Smooth muscle cell (in vitro differentiated cells): ENCODE measurements at regions not wholly inside any gene's neighbourhood (a gene's known extent, or its start where the extent isn't known, plus 50 kb on each side); places are given as distances from the start of the nearest gene placed in this dataset.

Source experiments
- DNase-seq: peaks from one replicate; lab custom pipeline; 2025; ENCODE audit not compliant: unreplicated experiment; lab: John Stamatoyannopoulos, UW
- H2AFZ ChIP-seq: fragments of 200-600 bp; sonication (generic); 2 replicates; pipeline ENCODE4 v1.6.0; 2016; ENCODE audit warnings: antibody characterized with exemption, low read depth, mild to moderate bottlenecking
- H3F3A ChIP-seq: fragments of 200-600 bp; sonication (generic); 2 replicates; pipeline ENCODE4 v1.6.0; 2017; ENCODE audit warnings: antibody characterized with exemption, low read depth
- H3K27ac ChIP-seq: fragments of 200-600 bp; sonication (generic); 2 replicates; pipeline ENCODE4 v1.5.1; 2016; ENCODE audit warnings: low read depth, mild to moderate bottlenecking
- H3K27me3 ChIP-seq: fragments of 200-600 bp; sonication (generic); 2 replicates; pipeline ENCODE4 v1.6.1; 2016; ENCODE audit warnings: low read depth, mild to moderate bottlenecking
- H3K36me3 ChIP-seq: fragments of 200-600 bp; sonication (generic); 2 replicates; pipeline ENCODE4 v1.5.1; 2016; ENCODE audit warnings: low read depth
- H3K4me1 ChIP-seq: fragments of 200-600 bp; sonication (generic); 2 replicates; pipeline ENCODE4 v1.5.1; 2016; ENCODE audit warnings: low read depth
- H3K4me2 ChIP-seq: fragments of 200-600 bp; sonication (generic); 2 replicates; pipeline ENCODE4 v1.6.0; 2016; ENCODE audit warnings: mild to moderate bottlenecking
- H3K4me3 ChIP-seq: fragments of 200-600 bp; sonication (generic); 2 replicates; pipeline ENCODE4 v1.5.1; 2016; ENCODE audit warnings: mild to moderate bottlenecking
- H3K79me2 ChIP-seq: fragments of 200-600 bp; sonication (generic); 2 replicates; pipeline ENCODE4 v1.6.0; 2016; ENCODE audit warnings: low read depth, mild to moderate bottlenecking
- H3K9ac ChIP-seq: fragments of 200-600 bp; sonication (generic); 2 replicates; pipeline ENCODE4 v1.6.0; 2016; ENCODE audit warnings: low read depth
- H3K9me3 ChIP-seq: fragments of 200-600 bp; sonication (generic); replicated peaks from 2 replicates; pipeline ENCODE4 v1.5.1; 2016; ENCODE audit warnings: low read depth
- H4K20me1 ChIP-seq: fragments of 200-600 bp; sonication (generic); 2 replicates; pipeline ENCODE4 v1.6.0; 2016; ENCODE audit warnings: low read depth
- CTCF ChIP-seq: fragments of 200-600 bp; sonication (generic); IDR thresholded peaks from 2 replicates; pipeline ENCODE4 v1.5.1; 2017; ENCODE audit warnings: borderline replicate concordance, mild to moderate bottlenecking, antibody characterized with exemption; ENCODE audit not compliant: insufficient read depth, poor library complexity, severe bottlenecking
- WGBS: methylation state at CpG from one replicate; pipeline ENCODE4 v1.1.7; 2016; ENCODE audit warnings: low lambda C conversion rate; 5-methylcytosine and 5-hydroxymethylcytosine counted together

GRCh38 chr9:81456431-81457006 is 232.8 kb downstream of the TLE1 start:
- no peak for TF ChIP-seq CTCF
- 30% methylated on average over 2 of the region's 2 CpGs for WGBS
- Histone ChIP-seq H3K27me3 (no peaks in the 10 kb centered on the region), H3K9me3 (no peaks in the 10 kb centered on the region), H3K9ac (no peak overlapping the region), H3K4me3 (no peak overlapping the region), H3K4me2 (peak overlapping the region; percentile 26), H2AFZ (no peak overlapping the region), H3F3A (no peaks in the 10 kb centered on the region), H3K27ac (no peak overlapping the region), H3K79me2 (no peaks in the 10 kb centered on the region), H3K4me1 (peaks cover 11% of the 10 kb centered on the region), H4K20me1 (no peaks in the 10 kb centered on the region), H3K36me3 (no peaks in the 10 kb centered on the region)
- no peak for DNase-seq

- Histone ChIP-seq H3K36me3 (no peaks in the 10 kb centered on the region), H3K79me2 (no peaks in the 10 kb centered on the region), H3K9ac (no peak overlapping the region), H3K9me3 (no peaks in the 10 kb centered on the region), H3K4me3 (no peak overlapping the region), H3K27ac (no peak overlapping the region), H3K4me1 (peaks cover 11% of the 10 kb centered on the region), H4K20me1 (no peaks in the 10 kb centered on the region), H3K4me2 (peak overlapping the region; percentile 26), H3F3A (no peaks in the 10 kb centered on the region), H2AFZ (no peak overlapping the region), H3K27me3 (no peaks in the 10 kb centered on the region)
- WGBS: 69% methylated on average over 4 of the region's 4 CpGs
- no peak for TF ChIP-seq CTCF
- DNase-seq: no peak
Measured at GRCh38 chr9:81455462-81456219, 233.7 kb downstream of the TLE1 start.

- Histone ChIP-seq H3K79me2 (no peaks in the 10 kb centered on the region), H3K36me3 (no peaks in the 10 kb centered on the region), H3K9me3 (peaks cover 18% of the 10 kb centered on the region), H2AFZ (no peak overlapping the region), H3F3A (no peaks in the 10 kb centered on the region), H3K9ac (no peak overlapping the region), H4K20me1 (no peaks in the 10 kb centered on the region), H3K27me3 (no peaks in the 10 kb centered on the region), H3K4me1 (no peaks in the 10 kb centered on the region), H3K4me2 (no peak overlapping the region), H3K27ac (no peak overlapping the region), H3K4me3 (no peak overlapping the region)
- no peak for TF ChIP-seq CTCF
- DNase-seq: no peak
Measured at GRCh38 chr9:81445331-81445921, 243.9 kb downstream of the TLE1 start.

- no peaks in the 10 kb centered on the region for H4K20me1 ChIP-seq
- peaks cover 13% of the 10 kb centered on the region for H3K9me3 ChIP-seq
- peaks cover 5% of the 10 kb centered on the region for H3F3A ChIP-seq
- peak overlapping the region; percentile 72 for H3K27ac ChIP-seq
- no peaks in the 10 kb centered on the region for H3K27me3 ChIP-seq
- no peak overlapping the region for H3K4me2 ChIP-seq
- no peaks in the 10 kb centered on the region for H3K36me3 ChIP-seq
- no peak overlapping the region for H3K4me3 ChIP-seq
- TF ChIP-seq CTCF: no peak
- H3K9ac ChIP-seq: no peak overlapping the region
- DNase-seq: no peak
- no peaks in the 10 kb centered on the region for H3K4me1 ChIP-seq
- H3K79me2 ChIP-seq: no peaks in the 10 kb centered on the region
- WGBS: 80% methylated on average over 4 of the region's 4 CpGs
- no peak overlapping the region for H2AFZ ChIP-seq
Measured at GRCh38 chr9:81431641-81432040, 257.7 kb downstream of the TLE1 start.
